ENCODE measurements at regions not wholly inside any gene's neighbourhood (a gene's known extent, or its start where the extent isn't known, plus 50 kb on each side); places are given as distances from the start of the nearest gene placed in this dataset.
A peak's percentile ranks its signal among the peaks of the same experiment; 100 is the strongest.
"Not testable (repeated sequence)": the region's sequence is repeated elsewhere in the genome, so short reads cannot be mapped to it uniquely, and the experiment has no call there.

GRCh38 chr12:116664085-116664484 lies 73.8 kb downstream of the SPRING1 start:
- no peak for DNase-seq (ENCODE audit: low read depth)
- no peak for TF ChIP-seq CTCF (IDR thresholded peaks at IDR 0.05; ENCODE audit: insufficient read depth, low read depth, low read length)
- no peak overlapping the region for H3K4me3 ChIP-seq (ENCODE audit: low read depth, low read length)

- DNase-seq (ENCODE audit: low read depth): peak; percentile 28
- H3K4me3 ChIP-seq (ENCODE audit: low read depth, low read length): no peak overlapping the region
- no peak for TF ChIP-seq CTCF (IDR thresholded peaks at IDR 0.05; ENCODE audit: insufficient read depth, low read depth, low read length)
Observed at GRCh38 chr12:116662612-116663144, 75.2 kb downstream of the SPRING1 start.

GRCh38 chr12:116661341-116661740 lies 76.5 kb downstream of the SPRING1 start:
- no peak for DNase-seq (ENCODE audit: low read depth)
- TF ChIP-seq CTCF (IDR thresholded peaks at IDR 0.05; ENCODE audit: insufficient read depth, low read depth, low read length): no peak
- no peak overlapping the region for H3K4me3 ChIP-seq (ENCODE audit: low read depth, low read length)

- H3K4me3 ChIP-seq (ENCODE audit: low read depth, low read length); DNase-seq (ENCODE audit: low read depth): not testable (repeated sequence)
Observed at GRCh38 chr12:116660740-116661139, 77.1 kb downstream of the SPRING1 start.

- no peak for DNase-seq (ENCODE audit: low read depth)
- no peak for TF ChIP-seq CTCF (IDR thresholded peaks at IDR 0.05; ENCODE audit: insufficient read depth, low read depth, low read length)
- H3K4me3 ChIP-seq (ENCODE audit: low read depth, low read length): no peak overlapping the region
Observed at GRCh38 chr12:116659771-116660481, 77.9 kb downstream of the SPRING1 start.

- no peak for DNase-seq (ENCODE audit: low read depth)
- TF ChIP-seq CTCF (IDR thresholded peaks at IDR 0.05; ENCODE audit: insufficient read depth, low read depth, low read length): no peak
- H3K4me3 ChIP-seq (ENCODE audit: low read depth, low read length): no peak overlapping the region
Observed at GRCh38 chr12:116657921-116658495, 79.9 kb downstream of the SPRING1 start.

GRCh38 chr12:116656306-116656705 lies 81.6 kb downstream of the SPRING1 start:
- no peak overlapping the region for H3K4me3 ChIP-seq (ENCODE audit: low read depth, low read length)
- no peak for TF ChIP-seq CTCF (IDR thresholded peaks at IDR 0.05; ENCODE audit: insufficient read depth, low read depth, low read length)
- no peak for DNase-seq (ENCODE audit: low read depth)
